Heart left ventricle (tissue), 16 donors: ENCODE measurements at regions not wholly inside any gene's neighbourhood (a gene's known extent, or its start where the extent isn't known, plus 50 kb on each side); places are given as distances from the start of the nearest gene placed in this dataset.

Source experiments
- ATAC-seq, 4 donors: fragments of 200-7000 bp; cut with Tn5 transposase; one replicate each; pipeline ENCODE4 v1.9.1; 2020 to 2022; ENCODE audit warnings: moderate library complexity in 4 of 4, mild to moderate bottlenecking in 3 of 4, moderate number of reproducible peaks in 1 of 4
- DNase-seq, 5 donors: peaks; one replicate each; pipeline ENCODE4 v3.0.0-alpha.2; 2020
- H3K27ac ChIP-seq, 12 donors: fragments of 200-600 bp; sonication (generic) in 4 of 12; one replicate each; pipeline versions ENCODE4 v1.5.0 to v1.8.0; 2016 to 2022; ENCODE audit warnings: mild to moderate bottlenecking in 2 of 12
- H3K27me3 ChIP-seq, 9 donors: fragments of 200-600 bp; sonication (generic) in 2 of 9; one replicate each; pipeline versions ENCODE4 v1.5.1 to v1.8.0; 2016 to 2022; ENCODE audit warnings: mild to moderate bottlenecking in 3 of 9
- H3K36me3 ChIP-seq, 9 donors: fragments of 200-600 bp; sonication (generic) in 2 of 9; one replicate each; pipeline versions ENCODE4 v1.5.0 to v1.8.0; 2018 to 2022; ENCODE audit warnings: mild to moderate bottlenecking in 2 of 9
- H3K4me1 ChIP-seq, 12 donors: fragments of 200-600 bp; sonication (generic) in 4 of 12; one replicate each; pipeline versions ENCODE4 v1.5.0 to v1.8.0; 2016 to 2022; ENCODE audit warnings: mild to moderate bottlenecking in 3 of 12
- H3K4me3 ChIP-seq, 12 donors: fragments of 200-600 bp; sonication (generic) in 4 of 12; one replicate each; pipeline versions ENCODE4 v1.5.0 to v1.8.0; 2017 to 2022; ENCODE audit warnings: mild to moderate bottlenecking in 9 of 12, moderate library complexity in 4 of 12
- H3K9me3 ChIP-seq, 12 donors: fragments of 200-600 bp; sonication (generic) in 4 of 12; one replicate each; pipeline versions ENCODE4 v1.5.0 to v1.8.0; 2016 to 2022; ENCODE audit warnings: mild to moderate bottlenecking in 1 of 12
- POLR2A ChIP-seq, 2 donors: fragments of 450-650 bp; IDR thresholded peaks; one replicate each; pipeline ENCODE4 v1.6.1; 2017; ENCODE audit warnings: antibody characterized with exemption in 2 of 2, mild to moderate bottlenecking in 2 of 2, moderate library complexity in 2 of 2
- WGBS, 4 donors: extraction: QIAGEN DNeasy Blood & Tissue Kit in 2 of 4; methylation state at CpG; one replicate each; pipeline versions ENCODE4 v1.1.5 to v1.1.7; 2013 to 2018; 5-methylcytosine and 5-hydroxymethylcytosine counted together
- intact Hi-C, 10 donors: fragments of 100-400 bp; cut with DNase I; formaldehyde crosslinking; loops; one replicate each; pipeline versions ENCODE4 v1.11.1 to v1.14.2; 2022
- TF ChIP-seq, protein P1 (sequence below), 12 donors: fragments of 200-600 bp; sonication (generic) in 4 of 12; IDR thresholded peaks; one replicate each; pipeline versions ENCODE4 v1.5.0 to v1.8.0; 2018 to 2022; ENCODE audit warnings: antibody characterized with exemption in 12 of 12, mild to moderate bottlenecking in 5 of 12
- donor health status: ischemic (EF 13 %, LVEDD 7.1; RV severe dilation, severe dysfunction).
- donor health status: healthy with polysubstance abuse.
- donor health status: DM: no; HTN: yes; CAD: no.
- donor health status: DM: no; HTN: no; CAD: no.
- donor health status: ischemic (EF 25% LVEDD 6.9; RV normal size, moderate dysfunction).
- donor health status: ischemic (EF 25% LVEDD 5.7; RV mildly dilated, moderate dysfunction).
- donor health status: healthy.
- donor health status: DM: yes; HTN: yes; CAD: no.
- donor health status: ischemic (EF 35%, LVEDD 5.7; RV mildly dilated, moderate dysfunction).
- donor health status: nonischemic (EF 11% LVEDD 7.7; RV severe dilation, severe dysfunction).
- donor health status: DM: yes; HTN: yes; CAD: no.
- donor health status: PGD.
- donor health status: ischemic (EF 29% LVEDD 5.4; RV normal size, mild dysfunction).
- donor health status: nonischemic (EF 23%, LVEDD 6.1; RV moderate dilation, normal function).

- no peak for TF ChIP-seq POLR2A (IDR thresholded peaks at IDR 0.05)
- TF ChIP-seq, protein P1, sequence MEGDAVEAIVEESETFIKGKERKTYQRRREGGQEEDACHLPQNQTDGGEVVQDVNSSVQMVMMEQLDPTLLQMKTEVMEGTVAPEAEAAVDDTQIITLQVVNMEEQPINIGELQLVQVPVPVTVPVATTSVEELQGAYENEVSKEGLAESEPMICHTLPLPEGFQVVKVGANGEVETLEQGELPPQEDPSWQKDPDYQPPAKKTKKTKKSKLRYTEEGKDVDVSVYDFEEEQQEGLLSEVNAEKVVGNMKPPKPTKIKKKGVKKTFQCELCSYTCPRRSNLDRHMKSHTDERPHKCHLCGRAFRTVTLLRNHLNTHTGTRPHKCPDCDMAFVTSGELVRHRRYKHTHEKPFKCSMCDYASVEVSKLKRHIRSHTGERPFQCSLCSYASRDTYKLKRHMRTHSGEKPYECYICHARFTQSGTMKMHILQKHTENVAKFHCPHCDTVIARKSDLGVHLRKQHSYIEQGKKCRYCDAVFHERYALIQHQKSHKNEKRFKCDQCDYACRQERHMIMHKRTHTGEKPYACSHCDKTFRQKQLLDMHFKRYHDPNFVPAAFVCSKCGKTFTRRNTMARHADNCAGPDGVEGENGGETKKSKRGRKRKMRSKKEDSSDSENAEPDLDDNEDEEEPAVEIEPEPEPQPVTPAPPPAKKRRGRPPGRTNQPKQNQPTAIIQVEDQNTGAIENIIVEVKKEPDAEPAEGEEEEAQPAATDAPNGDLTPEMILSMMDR (IDR thresholded peaks at IDR 0.05), result no peak
- H3K27me3 ChIP-seq, result no peaks in the 10 kb centered on the region
- H3K36me3 ChIP-seq, result no peaks in the 10 kb centered on the region
- WGBS, 4 donors, result 49 to 71% (median 65%) methylated on average over 4 of the region's 4 CpGs
- ATAC-seq (no peak), DNase-seq (no peak)
- intact Hi-C loops, result no loop called here
- no peak overlapping the region for H3K4me3 ChIP-seq
- no peak overlapping the region for H3K27ac ChIP-seq
- H3K9me3 ChIP-seq, result no peaks in the 10 kb centered on the region
- H3K4me1 ChIP-seq, result peaks cover 0 to 3% (median 0%) of the 10 kb centered on the region in 12 donors
These were observed 431.6 kb downstream of the GABRG1 start for GRCh38 chr4:45692131-45692735.

GRCh38 chr4:45688341-45688740, 435.5 kb downstream of the GABRG1 start:
- H3K4me3 ChIP-seq, result no peak overlapping the region
- ATAC-seq (no peak), DNase-seq (no peak)
- intact Hi-C loops, result no loop called here
- no peaks in the 10 kb centered on the region for H3K36me3 ChIP-seq
- no peak for TF ChIP-seq POLR2A (IDR thresholded peaks at IDR 0.05)
- TF ChIP-seq, protein P1 (IDR thresholded peaks at IDR 0.05), result no peak
- H3K4me1 ChIP-seq, result no peaks in the 10 kb centered on the region
- H3K9me3 ChIP-seq, result no peaks in the 10 kb centered on the region
- no peak overlapping the region for H3K27ac ChIP-seq
- 44 to 53% (median 48%) methylated on average over 2 of the region's 2 CpGs for WGBS, 4 donors
- H3K27me3 ChIP-seq, result no peaks in the 10 kb centered on the region

DNA sequence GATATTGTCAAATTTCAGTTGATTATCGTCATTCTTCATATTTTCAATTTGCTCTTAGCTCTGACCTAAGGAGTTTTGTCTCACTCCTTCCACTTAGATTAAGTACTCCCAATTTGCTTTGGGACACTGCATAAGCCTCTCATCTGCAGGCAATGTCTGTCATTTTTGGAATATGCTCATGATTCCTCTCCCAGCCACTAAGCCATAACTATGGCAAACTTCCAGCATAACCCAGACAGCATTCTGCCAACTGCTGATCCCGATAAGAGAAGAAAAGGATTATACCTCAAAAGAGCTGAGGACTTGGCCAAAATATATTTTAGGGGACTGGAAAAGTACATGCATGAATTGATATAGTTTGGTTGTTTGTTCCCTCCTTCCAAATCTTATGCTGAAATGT, 444.4 kb downstream of the GABRG1 start:
- no peaks in the 10 kb centered on the region for H3K9me3 ChIP-seq
- H3K36me3 ChIP-seq, result no peaks in the 10 kb centered on the region
- H3K4me3 ChIP-seq, result no peak overlapping the region
- DNase-seq (no peak), ATAC-seq (no peak)
- H3K4me1 ChIP-seq, result no peaks in the 10 kb centered on the region
- intact Hi-C loops, result no loop called here
- WGBS, 4 donors, result 64 to 72% (median 69%) methylated on average over 2 of the region's 2 CpGs
- no peak overlapping the region for H3K27ac ChIP-seq
- TF ChIP-seq POLR2A (IDR thresholded peaks at IDR 0.05), result no peak
- TF ChIP-seq, protein P1 (IDR thresholded peaks at IDR 0.05), result no peak
- no peaks in the 10 kb centered on the region for H3K27me3 ChIP-seq

DNA sequence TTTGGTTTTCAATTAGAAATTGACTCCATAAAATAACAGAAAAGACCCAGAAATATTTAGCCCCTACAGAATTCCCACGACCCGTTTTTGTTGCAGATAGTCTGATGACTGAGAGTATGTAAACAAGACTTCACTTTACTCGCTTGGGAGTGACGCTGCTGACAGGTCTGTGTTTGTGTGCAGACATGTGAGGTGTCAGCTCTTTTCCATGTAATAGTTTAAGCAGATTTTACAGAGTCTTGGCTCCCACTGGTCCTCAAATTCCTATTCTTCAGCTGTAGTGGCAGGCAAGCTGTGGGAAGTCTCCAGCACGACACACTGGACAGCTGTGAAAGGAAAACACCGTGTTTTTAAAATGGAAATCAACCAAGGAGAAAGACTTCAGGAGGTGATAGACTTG, 455.7 kb downstream of the GABRG1 start:
- H3K27me3 ChIP-seq, result no peaks in the 10 kb centered on the region
- intact Hi-C loops, result no loop called here
- H3K36me3 ChIP-seq, result no peaks in the 10 kb centered on the region
- H3K4me1 ChIP-seq, result peaks cover 0 to 11% (median 0%) of the 10 kb centered on the region in 12 donors
- H3K27ac ChIP-seq, result no peak overlapping the region
- 18 to 34% (median 26%) methylated on average over 6 of the region's 6 CpGs for WGBS, 4 donors
- no peak overlapping the region for H3K4me3 ChIP-seq
- H3K9me3 ChIP-seq, result no peaks in the 10 kb centered on the region
- ATAC-seq (no peak), DNase-seq (no peak)
- TF ChIP-seq, protein P1 (IDR thresholded peaks at IDR 0.05), result no peak
- no peak for TF ChIP-seq POLR2A (IDR thresholded peaks at IDR 0.05)
